ENCODE measurements at regions not wholly inside any gene's neighbourhood (a gene's known extent, or its start where the extent isn't known, plus 50 kb on each side); places are given as distances from the start of the nearest gene placed in this dataset.
A peak's percentile ranks its signal among the peaks of the same experiment; 100 is the strongest.

GRCh38 chr4:38461342-38461741 is 202.7 kb upstream of the KLF3 start:
- no peak for DNase-seq
- Histone ChIP-seq H3K27me3 (no peaks in the 10 kb centered on the region), H3K36me3 (no peaks in the 10 kb centered on the region), H3K4me3 (no peak overlapping the region), H3K9me3 (no peaks in the 10 kb centered on the region), H3K9ac (ENCODE audit: low read depth in 2 of 2, low read length in 2 of 2) (no peak overlapping the region), H3K4me1 (no peaks in the 10 kb centered on the region), H3K27ac (no peak overlapping the region)
- intact Hi-C loops (cut with DNase I) = no loop called here
- TF ChIP-seq CTCF (IDR thresholded peaks at IDR 0.05) = no peak

GRCh38 chr4:38462367-38463055 is 201.5 kb upstream of the KLF3 start:
- no peak overlapping the region for H3K9ac ChIP-seq (ENCODE audit: low read depth in 2 of 2, low read length in 2 of 2)
- DNase-seq = peak; percentile 73
- no peaks in the 10 kb centered on the region for H3K27me3 ChIP-seq
- no peak for TF ChIP-seq CTCF (IDR thresholded peaks at IDR 0.05)
- intact Hi-C loops (cut with DNase I) = no loop called here
- H3K36me3 ChIP-seq = no peaks in the 10 kb centered on the region
- H3K4me3 ChIP-seq = no peak overlapping the region
- no peaks in the 10 kb centered on the region for H3K9me3 ChIP-seq
- no peak overlapping the region for H3K27ac ChIP-seq
- no peaks in the 10 kb centered on the region for H3K4me1 ChIP-seq

- no peaks in the 10 kb centered on the region for H3K4me1 ChIP-seq
- intact Hi-C loops (cut with DNase I) = no loop called here
- no peaks in the 10 kb centered on the region for H3K27me3 ChIP-seq
- H3K36me3 ChIP-seq = no peaks in the 10 kb centered on the region
- no peaks in the 10 kb centered on the region for H3K9me3 ChIP-seq
- no peak for DNase-seq
- no peak for TF ChIP-seq CTCF (IDR thresholded peaks at IDR 0.05)
- H3K27ac ChIP-seq = no peak overlapping the region
- no peak overlapping the region for H3K9ac ChIP-seq (ENCODE audit: low read depth in 2 of 2, low read length in 2 of 2)
- H3K4me3 ChIP-seq = no peak overlapping the region
Measured at GRCh38 chr4:38463268-38463958, 200.6 kb upstream of the KLF3 start.

- no peak overlapping the region for H3K9ac ChIP-seq (ENCODE audit: low read depth in 2 of 2, low read length in 2 of 2)
Measured at GRCh38 chr4:38464328-38464727, 199.7 kb upstream of the KLF3 start.

GRCh38 chr4:38466401-38466800 is 197.6 kb upstream of the KLF3 start:
- intact Hi-C loops (cut with DNase I) = no loop called here
- H3K9ac ChIP-seq (ENCODE audit: low read depth in 2 of 2, low read length in 2 of 2) = no peak overlapping the region
- H3K9me3 ChIP-seq = no peaks in the 10 kb centered on the region
- H3K27ac ChIP-seq = no peak overlapping the region
- H3K4me1 ChIP-seq = no peaks in the 10 kb centered on the region
- no peak for DNase-seq
- H3K36me3 ChIP-seq = no peaks in the 10 kb centered on the region
- no peak overlapping the region for H3K4me3 ChIP-seq
- TF ChIP-seq CTCF (IDR thresholded peaks at IDR 0.05) = no peak
- H3K27me3 ChIP-seq = no peaks in the 10 kb centered on the region

More at GRCh38 chr4:38464328-38464727, 199.7 kb upstream of the KLF3 start:
- Histone ChIP-seq H3K27ac (no peak overlapping the region), H3K36me3 (no peaks in the 10 kb centered on the region), H3K27me3 (no peaks in the 10 kb centered on the region), H3K9me3 (no peaks in the 10 kb centered on the region), H3K4me1 (no peaks in the 10 kb centered on the region), H3K4me3 (no peak overlapping the region)
- intact Hi-C loops (cut with DNase I) = no loop called here
- no peak for DNase-seq
- no peak for TF ChIP-seq CTCF (IDR thresholded peaks at IDR 0.05)

Data from colonic mucosa (tissue), 4 donors.